SK-N-MC (cell line): ENCODE measurements at regions not wholly inside any gene's neighbourhood (a gene's known extent, or its start where the extent isn't known, plus 50 kb on each side); places are given as distances from the start of the nearest gene placed in this dataset.

ENCODE experiments used
- EZH2 ChIP-seq: fragments of 200-600 bp; sonication (generic); IDR thresholded peaks from one replicate; pipeline ENCODE4 v1.6.1; 2017; ENCODE audit warnings: antibody characterized with exemption
- FOXP2 ChIP-seq: optimal IDR thresholded peaks from 2 replicates; pipeline ENCODE3; 2011; ENCODE audit warnings: mild to moderate bottlenecking, moderate library complexity; ENCODE audit not compliant: insufficient read depth; ENCODE audit errors: extremely low read length, control extremely low read depth
- POLR2AphosphoS5 ChIP-seq: IDR thresholded peaks from 2 replicates; pipeline ENCODE4 v1.6.1; 2012; ENCODE audit warnings: mild to moderate bottlenecking, low read depth, low read length, borderline replicate concordance

DNA sequence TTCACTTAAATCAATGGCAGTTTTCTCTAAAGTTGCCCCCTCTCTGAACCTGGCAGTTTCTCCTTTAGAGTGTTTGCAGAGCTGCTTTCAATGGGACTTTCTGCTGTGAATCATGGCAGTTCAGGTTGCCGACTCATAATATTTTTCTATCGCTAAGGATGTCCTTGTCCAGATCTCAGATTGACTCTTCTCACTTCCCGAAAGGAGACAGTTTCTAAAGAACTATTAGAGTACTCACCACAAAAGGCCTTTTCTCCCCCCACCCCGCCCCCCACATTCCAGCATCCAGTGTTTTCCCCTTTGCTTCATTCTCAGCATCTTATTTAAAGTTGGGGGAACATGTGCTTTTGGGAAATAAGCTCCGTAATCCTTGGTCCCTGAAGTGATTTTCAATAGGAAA is 443.5 kb upstream of the KLF4 start:
- TF ChIP-seq POLR2AphosphoS5, result no peak
- no peak for TF ChIP-seq EZH2
- no peak for TF ChIP-seq FOXP2
